Heart left ventricle (tissue), 13 donors: ENCODE measurements at regions not wholly inside any gene's neighbourhood (a gene's known extent, or its start where the extent isn't known, plus 50 kb on each side); places are given as distances from the start of the nearest gene placed in this dataset.

Source experiments
- POLR2A ChIP-seq, 2 donors: fragments of 450-650 bp; IDR thresholded peaks; one replicate each; pipeline ENCODE4 v1.6.1; 2017; ENCODE audit warnings: antibody characterized with exemption in 2 of 2, mild to moderate bottlenecking in 2 of 2, moderate library complexity in 2 of 2
- TF ChIP-seq, protein P1 (sequence below), 12 donors: fragments of 200-600 bp; sonication (generic) in 4 of 12; IDR thresholded peaks; one replicate each; pipeline versions ENCODE4 v1.5.0 to v1.8.0; 2018 to 2022; ENCODE audit warnings: antibody characterized with exemption in 12 of 12, mild to moderate bottlenecking in 5 of 12
- donor health status: ischemic (EF 13 %, LVEDD 7.1; RV severe dilation, severe dysfunction).
- donor health status: DM: no; HTN: yes; CAD: no.
- donor health status: DM: no; HTN: no; CAD: no.
- donor health status: ischemic (EF 25% LVEDD 6.9; RV normal size, moderate dysfunction).
- donor health status: ischemic (EF 25% LVEDD 5.7; RV mildly dilated, moderate dysfunction).
- donor health status: ischemic (EF 35%, LVEDD 5.7; RV mildly dilated, moderate dysfunction).
- donor health status: nonischemic (EF 11% LVEDD 7.7; RV severe dilation, severe dysfunction).
- donor health status: DM: yes; HTN: yes; CAD: no.
- donor health status: PGD.
- donor health status: ischemic (EF 29% LVEDD 5.4; RV normal size, mild dysfunction).
- donor health status: nonischemic (EF 23%, LVEDD 6.1; RV moderate dilation, normal function).

- TF ChIP-seq, protein P1, sequence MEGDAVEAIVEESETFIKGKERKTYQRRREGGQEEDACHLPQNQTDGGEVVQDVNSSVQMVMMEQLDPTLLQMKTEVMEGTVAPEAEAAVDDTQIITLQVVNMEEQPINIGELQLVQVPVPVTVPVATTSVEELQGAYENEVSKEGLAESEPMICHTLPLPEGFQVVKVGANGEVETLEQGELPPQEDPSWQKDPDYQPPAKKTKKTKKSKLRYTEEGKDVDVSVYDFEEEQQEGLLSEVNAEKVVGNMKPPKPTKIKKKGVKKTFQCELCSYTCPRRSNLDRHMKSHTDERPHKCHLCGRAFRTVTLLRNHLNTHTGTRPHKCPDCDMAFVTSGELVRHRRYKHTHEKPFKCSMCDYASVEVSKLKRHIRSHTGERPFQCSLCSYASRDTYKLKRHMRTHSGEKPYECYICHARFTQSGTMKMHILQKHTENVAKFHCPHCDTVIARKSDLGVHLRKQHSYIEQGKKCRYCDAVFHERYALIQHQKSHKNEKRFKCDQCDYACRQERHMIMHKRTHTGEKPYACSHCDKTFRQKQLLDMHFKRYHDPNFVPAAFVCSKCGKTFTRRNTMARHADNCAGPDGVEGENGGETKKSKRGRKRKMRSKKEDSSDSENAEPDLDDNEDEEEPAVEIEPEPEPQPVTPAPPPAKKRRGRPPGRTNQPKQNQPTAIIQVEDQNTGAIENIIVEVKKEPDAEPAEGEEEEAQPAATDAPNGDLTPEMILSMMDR (IDR thresholded peaks at IDR 0.05), result no peak
- no peak for TF ChIP-seq POLR2A (IDR thresholded peaks at IDR 0.05)
These were observed 836.8 kb downstream of the SORCS1 start for GRCh38 chr10:106327747-106328146.
